NCI-H1092 treated with DMSO at 0.1 percent for 48 hours (cell line): ENCODE measurements at regions not wholly inside any gene's neighbourhood (a gene's known extent, or its start where the extent isn't known, plus 50 kb on each side); places are given as distances from the start of the nearest gene placed in this dataset.
"Not testable (repeated sequence)": the region's sequence is repeated elsewhere in the genome, so short reads cannot be mapped to it uniquely, and the experiment has no call there.

ENCODE experiments used
- DNase-seq: peaks from one replicate; lab custom pipeline; 2025; lab: John Stamatoyannopoulos, UW

DNA sequence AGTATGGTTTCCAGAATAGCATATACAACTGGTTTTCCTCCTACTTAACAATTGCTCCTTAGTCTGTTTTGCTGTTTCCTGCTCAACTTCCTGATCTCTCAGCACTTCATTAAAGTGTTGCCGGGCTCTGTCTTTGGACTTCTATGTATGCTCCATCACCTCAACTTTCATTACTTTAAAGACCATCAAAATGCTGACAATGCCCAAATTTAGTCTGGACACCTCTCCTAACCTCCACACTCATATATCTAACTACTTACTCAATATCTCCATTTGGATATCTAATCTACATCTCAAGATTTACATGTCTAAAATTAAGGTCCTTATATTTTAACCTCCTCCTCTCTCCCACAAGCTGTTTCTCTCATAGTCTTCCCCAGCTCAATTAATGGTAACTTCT lies 54.4 kb upstream of the LGR5 start:
- DNase-seq, result no peak

DNA sequence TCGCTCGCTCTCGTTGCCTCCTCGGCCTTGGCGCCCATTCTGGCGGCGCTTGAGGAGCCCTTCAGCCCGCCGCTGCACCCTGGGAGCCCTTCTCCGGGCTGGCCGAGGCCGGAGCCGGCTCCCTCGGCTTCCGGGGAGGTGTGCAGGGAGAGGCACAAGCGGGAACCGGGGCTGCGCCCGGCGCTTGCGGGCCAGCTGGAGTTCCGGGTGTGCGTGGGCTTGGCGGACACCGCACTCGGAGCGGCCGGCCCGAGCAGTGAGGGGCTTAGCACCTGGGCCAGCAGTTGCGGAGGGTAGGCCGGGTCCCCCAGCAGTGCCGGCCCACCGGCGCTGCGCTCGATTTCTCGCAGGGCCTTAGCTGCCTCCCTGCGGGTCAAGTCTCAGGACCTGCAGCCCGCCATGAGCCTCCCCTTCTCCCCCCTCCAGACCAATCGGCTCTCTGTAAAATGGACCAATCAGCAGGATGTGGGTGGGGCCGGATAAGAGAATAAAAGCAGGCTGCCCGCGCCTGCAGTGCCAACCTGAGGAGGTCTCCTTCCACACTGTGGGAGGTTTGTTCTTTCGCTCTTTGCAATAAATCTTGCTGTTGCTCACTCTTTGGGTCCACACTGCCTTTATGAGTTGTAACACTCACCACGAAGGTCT lies 62.8 kb upstream of the LGR5 start:
- DNase-seq, result not testable (repeated sequence)

DNA sequence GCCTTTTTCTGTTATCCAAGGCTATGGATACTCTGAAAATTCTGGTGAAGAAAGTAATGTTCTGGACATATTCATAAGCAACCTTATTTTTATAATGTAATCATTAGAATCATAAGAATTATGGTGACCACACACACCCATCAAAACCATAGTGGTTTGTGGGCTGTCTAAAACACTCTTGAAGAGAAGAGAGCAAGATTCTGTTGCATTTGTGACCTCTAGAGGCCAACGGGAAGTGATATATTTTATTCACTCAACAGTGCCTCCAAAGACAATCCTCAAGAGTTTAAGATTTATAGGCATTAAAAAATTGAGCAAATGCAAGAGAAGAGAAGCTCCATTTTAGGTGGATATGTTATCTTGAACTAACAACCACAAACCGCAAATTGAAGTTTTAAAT lies 68.5 kb upstream of the LGR5 start:
- no peak for DNase-seq

DNA sequence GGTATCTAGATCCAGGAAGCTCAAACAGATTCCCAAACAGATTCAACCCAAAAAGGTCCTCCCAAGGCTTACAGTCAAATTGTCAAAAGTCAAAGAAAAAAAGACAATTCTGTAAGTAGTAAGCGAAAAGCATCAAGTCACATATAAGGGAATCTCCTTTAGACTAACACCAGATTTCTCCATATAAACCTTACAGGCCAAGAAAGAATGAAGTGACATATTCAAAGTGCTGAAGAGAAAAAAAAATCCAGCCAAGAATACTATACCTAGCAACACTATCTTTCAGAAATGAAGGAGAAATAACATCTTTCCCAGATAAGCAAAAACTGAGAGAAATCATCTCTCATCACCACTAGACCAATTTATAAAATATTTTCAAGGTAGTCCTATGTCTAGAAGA lies 79.6 kb upstream of the LGR5 start:
- no peak for DNase-seq

DNA sequence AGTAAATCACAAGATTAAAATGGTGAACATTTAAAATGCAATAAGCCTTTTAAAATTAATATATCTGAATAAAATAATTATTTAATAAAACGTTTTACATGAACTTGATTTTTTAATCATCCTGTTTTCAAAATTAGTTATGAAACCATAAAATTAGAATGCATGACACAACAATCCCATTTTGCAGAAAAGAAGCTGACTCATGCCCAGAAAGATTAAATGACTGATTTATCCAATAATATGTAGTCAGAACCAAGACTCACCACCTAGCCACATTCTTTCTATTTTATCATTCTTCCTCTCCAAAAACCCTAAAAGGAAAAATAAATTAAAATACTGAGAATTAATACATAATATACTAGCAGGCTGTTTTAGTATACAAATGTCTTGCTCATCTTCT lies 83.0 kb upstream of the LGR5 start:
- no peak for DNase-seq

DNA sequence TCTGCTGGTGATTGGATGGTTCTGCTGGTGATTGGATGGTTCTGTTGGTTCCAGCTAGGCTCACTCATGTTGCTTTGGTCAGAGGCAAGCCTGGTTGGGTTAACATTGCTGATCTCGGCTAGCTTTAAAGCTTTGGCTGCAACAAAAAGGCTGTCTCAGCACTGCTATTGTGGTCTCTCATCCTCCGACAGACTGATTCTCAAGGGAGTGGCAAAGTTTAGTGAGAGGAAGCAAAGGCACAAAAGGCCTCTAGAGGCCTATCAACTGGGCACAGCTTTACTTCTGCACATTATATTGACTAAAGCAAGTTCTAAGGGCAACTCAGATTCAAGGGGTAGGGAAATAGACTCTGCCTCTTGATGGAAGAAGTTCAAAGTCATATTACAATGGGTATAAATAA lies 84.7 kb upstream of the LGR5 start:
- no peak for DNase-seq

DNA sequence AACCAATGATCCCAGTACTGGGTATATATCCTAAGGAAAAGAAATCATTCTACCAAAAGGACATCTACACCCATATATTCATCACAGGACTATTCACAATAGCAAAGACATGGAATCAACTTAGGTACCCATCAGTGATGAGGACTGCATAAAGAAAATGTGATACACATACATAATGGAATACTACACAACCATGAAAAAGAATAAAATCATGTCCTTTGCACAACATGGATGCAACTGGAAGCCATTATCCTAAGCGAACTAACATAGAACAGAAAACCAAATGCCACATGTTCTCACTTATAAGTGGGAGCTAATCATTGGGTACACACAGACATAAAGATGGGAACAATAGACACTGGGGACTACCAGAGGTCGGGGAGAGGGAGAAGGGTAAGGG lies 86.0 kb upstream of the LGR5 start:
- no peak for DNase-seq

DNA sequence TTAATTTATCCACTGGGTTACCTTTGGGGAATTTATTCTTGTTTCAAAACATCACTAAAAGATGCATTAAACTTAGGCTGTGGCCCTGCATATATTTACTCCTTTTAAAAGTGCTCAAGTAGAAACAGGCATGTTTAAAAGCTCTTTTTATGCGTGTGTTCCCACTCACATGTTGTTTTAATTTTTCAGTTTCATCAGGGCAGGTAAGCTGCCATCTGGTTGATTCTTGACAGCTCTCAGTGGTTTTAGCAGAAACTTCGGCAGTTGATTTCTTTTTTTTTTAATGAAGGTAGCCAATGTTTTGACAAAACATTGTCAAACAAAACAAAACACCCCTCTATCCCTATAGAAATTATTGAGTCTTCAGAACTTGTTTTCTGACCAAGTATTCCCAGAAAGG lies 89.6 kb upstream of the LGR5 start:
- DNase-seq, result no peak

DNA sequence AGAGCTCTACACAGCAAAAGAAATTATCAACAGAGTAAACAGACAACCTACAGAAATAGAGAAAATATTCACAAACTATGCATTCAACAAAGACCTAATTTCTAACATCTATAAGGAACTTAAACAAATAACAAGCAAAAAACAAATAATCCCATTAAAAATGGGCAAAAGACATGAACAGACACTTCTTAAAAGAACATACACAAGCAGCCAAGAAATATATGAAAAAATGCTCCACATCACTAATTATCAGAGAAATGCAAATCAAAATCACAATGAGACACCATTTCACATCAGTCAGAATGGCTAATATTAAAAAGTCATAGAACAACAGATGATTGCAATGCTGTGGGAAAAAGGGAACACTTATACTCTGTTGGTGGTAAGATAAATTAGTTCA lies 100.7 kb upstream of the LGR5 start:
- no peak for DNase-seq

DNA sequence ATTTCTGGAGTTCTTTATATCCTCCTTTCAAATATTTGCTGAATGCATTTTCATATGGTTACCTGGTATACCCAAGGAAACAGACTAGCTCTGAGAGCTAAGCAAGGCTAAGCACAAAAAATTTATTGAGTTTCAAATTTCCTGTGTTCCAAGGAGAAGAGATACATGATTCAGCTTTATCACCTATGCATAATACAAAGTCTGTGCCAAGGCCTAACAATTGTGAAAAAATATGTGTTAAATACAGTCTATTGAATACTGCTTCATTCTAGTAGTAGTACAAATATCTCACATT lies 103.7 kb upstream of the LGR5 start:
- DNase-seq, result no peak

DNA sequence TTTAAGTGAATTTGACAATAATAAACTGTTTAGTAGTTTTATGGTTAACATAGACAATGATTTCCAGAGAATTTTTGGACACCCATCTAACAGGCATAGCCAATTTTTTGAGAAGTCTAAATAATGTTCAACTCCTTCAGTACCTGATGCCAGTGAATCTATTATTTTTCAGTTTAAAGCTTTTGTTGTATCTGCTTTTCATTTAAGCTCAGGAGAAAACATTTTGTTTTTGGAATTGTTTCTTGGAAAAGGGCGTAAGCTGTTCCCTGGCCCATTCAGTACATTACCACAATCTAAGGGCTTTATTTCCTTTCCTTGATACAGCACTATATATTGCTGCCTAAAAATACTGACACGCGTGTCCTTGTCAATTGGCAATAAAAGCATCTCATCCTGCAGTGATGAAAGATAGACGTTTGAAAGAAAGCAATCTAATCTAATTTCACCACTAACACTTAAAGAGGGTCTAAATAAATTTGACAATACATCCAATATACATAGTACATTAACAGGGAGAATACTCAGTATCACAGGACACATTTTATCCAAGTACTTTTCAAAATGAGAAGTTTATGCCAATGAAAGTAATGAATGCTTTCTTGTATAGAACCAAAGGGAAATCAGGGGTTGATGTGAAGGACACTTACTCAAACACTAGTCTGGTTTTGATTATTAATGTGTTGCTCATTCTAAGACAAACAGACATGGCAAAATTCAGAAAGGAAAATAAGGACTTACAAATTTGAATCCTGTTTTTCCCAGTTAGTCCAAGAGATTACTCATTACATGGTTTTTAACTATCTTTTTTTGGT lies 104.2 kb upstream of the LGR5 start:
- no peak for DNase-seq

DNA sequence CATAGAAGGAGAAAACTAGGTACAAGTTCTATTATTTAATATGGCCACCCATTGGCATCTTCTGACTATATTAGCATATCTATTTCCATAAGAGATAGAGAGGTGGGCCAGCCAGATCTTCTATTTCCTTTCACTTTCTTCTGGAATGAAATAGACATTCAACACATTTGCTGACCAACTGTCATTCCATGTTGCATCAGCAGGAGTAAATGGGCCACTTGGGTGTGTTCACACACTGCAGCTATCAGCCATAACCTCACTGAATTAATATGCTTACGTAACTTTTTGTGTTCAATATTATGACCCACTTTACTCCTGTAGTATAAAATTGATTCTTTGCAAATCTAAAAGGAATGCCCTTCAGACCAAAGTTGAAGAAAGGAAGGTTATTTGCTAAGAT lies 106.2 kb upstream of the LGR5 start:
- DNase-seq, result no peak

DNA sequence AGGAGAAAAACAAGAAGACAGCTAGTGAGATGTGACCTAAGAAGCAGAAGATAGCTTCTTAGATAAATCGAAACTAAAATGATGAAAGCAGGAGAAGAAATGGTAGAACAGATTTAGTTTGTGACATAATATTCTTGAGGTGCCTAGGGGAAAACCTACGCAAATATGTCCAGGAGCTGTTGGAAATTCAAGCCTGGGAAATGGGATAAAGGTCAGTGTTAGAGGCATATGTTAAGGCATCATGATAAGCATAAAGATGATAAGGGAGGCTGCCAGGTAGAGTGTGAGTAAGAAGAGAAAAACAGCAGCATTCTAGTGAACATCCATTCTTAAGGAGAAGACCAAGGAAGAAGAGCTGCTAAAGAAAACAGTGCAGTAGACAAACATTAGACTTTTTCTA lies 109.6 kb upstream of the LGR5 start:
- DNase-seq, result no peak

DNA sequence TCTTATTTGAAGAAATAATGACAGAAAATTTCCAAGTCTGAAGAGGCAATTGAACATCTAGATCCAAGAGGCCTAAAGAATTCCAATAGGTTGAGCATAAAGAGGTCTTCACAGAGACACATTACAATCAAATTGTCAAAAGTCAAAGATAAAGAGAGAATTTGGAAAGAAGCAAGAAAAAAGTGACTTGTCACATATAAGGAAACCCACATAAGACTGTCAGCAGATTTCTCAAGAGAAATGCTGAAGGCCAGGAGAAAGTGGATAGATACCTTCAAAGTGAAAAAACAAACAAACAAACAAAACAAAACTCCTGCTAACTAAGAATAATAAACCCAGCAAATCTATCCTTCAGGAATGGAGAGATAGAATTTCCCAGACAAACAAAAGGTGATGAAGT lies 118.1 kb upstream of the LGR5 start:
- no peak for DNase-seq

DNA sequence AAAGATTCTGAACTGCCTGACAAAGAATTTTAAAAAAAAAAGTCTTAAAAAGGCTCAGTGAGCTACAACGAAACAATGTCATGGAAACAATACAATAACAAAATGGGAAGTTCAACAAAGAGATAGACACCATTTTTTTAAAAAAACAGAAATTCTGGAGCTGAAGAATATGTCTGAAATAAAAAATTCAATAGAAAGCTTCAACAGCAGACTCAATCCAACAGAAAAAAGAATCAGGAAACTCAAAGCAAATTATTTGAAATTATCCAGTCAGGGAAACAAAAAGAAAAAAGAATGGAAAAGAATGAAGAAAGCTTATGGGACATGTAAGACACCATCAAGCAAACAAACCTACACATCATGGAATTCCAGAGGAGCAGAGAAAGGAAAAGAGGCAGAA lies 118.5 kb upstream of the LGR5 start:
- DNase-seq, result no peak

DNA sequence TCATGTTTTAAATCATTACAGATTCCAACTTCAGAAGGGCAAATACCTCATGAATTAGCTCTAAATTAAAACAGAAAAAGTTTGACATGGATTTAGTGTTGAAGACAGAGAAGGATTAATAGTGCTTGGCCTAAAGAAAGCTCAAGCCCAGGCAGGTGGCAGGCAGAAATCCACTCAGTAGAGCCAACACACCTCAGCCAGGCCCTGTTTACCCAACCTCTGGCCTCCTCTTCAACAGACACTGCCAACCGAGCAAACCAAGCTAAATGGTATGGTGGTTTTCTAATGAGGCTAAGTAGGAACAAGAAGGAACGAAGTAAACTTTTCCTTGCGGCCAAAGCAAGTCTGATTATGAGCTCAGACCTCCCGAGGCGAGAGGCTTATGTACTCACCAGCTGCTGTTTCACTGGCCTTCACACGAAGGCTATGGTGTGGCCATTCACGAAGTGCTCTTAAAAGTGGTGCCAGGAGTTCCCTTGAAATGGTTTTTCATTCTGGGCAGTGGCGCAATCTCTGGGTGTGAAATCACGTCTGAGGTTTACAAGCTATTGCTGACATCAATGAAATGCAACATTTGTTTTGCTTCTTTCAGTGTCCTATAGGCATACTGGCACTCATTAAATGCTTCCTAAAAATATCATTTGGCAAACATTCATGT lies 124.1 kb upstream of the LGR5 start:
- DNase-seq, result no peak

DNA sequence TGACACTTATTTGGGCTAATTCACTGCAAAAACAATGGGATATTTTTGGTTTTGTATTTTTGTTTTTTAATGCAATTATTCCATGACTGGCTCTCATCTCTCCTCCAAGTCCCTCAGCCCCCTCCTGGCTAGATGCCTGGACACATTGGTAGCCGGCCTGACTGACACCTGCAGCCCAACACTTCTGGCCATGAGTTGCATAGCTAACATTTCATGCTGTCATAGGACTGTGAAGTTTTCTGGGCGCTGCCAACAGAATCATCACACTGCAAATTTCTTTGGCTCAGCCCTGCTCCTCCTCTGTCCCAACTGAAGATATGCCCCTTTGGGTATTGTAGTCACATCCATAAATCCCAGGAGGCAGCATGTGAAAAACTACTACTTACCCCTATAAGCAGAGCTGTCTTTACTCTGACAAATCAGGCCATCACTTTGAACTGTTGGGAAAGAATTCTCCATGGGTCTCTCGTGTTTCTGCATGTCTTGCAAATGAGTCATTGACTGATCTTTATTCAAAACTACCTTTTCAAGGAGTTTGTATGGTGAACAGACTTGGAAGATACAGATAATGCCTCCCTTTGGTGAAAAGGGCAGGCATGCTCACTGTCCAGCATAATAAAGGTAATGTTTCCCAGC lies 126.7 kb upstream of the LGR5 start:
- no peak for DNase-seq

DNA sequence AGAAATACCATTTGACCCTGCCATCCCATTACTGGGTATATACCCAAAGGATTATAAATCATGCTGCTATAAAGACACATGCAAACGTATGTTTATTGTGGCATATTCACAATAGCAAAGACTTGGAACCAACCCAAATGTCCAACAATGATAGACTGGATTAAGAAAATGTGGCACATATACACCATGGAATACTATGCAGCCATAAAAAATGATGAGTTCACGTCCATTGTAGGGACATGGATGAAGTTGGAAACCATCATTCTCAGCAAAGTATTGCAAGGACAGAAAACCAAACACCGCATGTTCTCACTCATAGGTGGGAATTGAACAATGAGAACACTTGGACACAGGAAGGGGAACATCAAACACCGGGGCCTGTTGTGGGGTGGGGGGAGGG lies 128.0 kb upstream of the LGR5 start:
- DNase-seq, result not testable (repeated sequence)

DNA sequence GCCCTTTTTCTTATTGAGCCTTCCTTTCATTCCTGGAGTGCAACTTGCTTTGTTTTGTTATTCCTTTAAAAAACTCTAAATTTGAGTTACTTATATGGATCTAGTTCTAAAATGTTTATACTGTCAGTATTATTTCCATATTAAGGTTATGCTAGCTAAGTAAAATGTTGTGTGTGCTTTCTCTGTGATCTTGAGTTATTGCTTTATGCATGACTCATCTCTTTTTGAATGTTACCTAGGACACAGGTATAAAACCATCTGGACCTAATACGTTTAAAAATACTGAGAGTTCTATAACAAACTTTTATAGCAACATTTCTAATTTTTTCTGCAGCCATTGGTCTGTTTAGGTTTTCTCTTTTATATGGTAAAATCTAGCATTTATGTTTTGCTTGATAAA lies 132.8 kb upstream of the LGR5 start:
- DNase-seq, result no peak

DNA sequence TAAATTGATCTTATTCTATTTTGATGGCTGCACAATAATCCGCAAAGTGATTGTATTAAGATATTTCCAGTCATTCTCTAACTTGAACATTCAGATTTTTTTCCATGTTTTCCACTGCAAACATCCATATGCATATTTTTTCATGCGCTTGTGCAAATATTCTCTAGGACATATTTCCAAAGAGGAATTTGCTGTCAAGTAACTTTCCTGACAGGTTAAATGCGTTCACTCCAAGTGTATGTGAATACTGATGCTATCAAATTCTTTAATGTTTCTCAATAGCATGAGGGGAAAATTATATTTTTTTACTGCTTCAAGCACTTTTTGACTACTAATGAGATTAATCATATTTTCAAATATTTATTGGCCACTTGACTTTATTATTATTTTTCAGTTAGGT lies 135.3 kb upstream of the LGR5 start:
- no peak for DNase-seq

DNA sequence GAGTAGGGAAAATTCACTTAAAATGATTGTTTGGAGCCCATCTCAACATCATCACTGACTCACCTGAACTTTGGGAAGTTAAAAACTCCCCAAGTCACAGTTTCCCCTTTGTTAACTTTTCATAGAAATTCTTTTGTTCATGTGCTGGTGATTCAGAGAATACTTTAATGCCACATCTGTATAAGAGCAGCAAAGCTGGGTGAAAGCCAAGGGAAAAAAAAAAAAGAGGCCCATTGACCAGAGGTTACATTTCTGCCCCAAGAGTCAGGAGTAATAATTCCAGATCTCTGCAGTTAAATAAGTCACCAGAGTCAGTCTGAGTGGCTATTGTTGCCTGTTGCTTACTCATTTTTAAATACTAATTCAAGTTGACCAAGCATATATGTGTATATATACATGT lies 136.4 kb upstream of the LGR5 start:
- no peak for DNase-seq

DNA sequence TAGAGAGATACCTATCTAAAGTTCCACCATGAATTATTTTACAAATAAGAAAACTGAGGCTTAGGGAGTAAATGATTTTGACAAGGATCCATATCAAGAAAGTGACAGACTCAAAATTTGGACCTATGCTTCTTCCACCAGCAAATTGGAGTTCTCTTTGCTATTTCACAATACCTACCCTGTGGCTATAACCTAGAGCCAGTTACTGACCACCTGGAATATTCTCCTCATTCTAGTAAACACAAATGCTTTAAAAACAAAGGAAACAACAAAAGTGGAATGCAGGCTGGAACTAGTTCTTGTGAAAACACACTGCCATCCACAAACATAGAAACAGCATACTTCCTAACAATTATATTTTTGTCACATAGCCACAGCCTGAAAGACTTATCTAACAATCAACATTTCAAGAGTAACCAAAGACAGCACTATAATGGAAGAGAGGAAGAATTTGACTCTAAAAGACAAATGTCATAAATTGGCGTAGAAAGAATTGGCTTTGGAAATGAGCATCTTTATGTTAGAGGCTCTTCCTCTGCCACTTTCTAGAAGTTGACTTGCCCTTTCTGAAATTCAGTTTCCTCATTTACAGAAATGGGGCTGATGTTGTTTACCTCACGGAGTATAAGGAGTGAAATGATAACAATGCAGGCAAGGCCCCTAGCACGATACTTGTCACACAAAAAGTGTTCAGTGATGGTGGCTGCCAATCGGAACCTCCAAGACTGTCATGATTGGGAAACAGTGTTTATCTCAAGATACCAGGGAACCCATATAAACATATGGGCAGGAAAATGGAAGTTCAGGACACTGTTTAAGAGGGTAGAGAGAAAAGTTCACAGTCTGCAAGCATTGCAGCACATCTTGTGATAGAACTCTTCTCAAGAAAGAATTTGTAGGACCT lies 138.6 kb upstream of the LGR5 start:
- no peak for DNase-seq
